Stimulated activated CD4-positive, alpha-beta T cell treated with anti-CD3 and anti-CD28 coated beads, TNF-alpha, amount 100 ng/mL, for 24 hours (primary cell): ENCODE measurements at regions not wholly inside any gene's neighbourhood (a gene's known extent, or its start where the extent isn't known, plus 50 kb on each side); places are given as distances from the start of the nearest gene placed in this dataset.

ENCODE experiments used
- DNase-seq, 3 experiments: peaks; one replicate each; pipeline ENCODE4 v3.0.0-alpha.2; 2020; ENCODE audit warnings: low read depth in 3 of 3

- DNase-seq: no peak
These were observed 312.8 kb downstream of the ZPLD1 start for GRCh38 chr3:102747611-102748010.

- no peak for DNase-seq
These were observed 313.8 kb downstream of the ZPLD1 start for GRCh38 chr3:102748646-102749045.

GRCh38 chr3:102750322-102750721, 315.5 kb downstream of the ZPLD1 start:
- no peak for DNase-seq

GRCh38 chr3:102753901-102754300, 319.1 kb downstream of the ZPLD1 start:
- DNase-seq: no peak

GRCh38 chr3:102756706-102757105, 321.9 kb downstream of the ZPLD1 start:
- no peak for DNase-seq

- DNase-seq: no peak
These were observed 323.1 kb downstream of the ZPLD1 start for GRCh38 chr3:102757950-102758349.

GRCh38 chr3:102761766-102762165, 327.0 kb downstream of the ZPLD1 start:
- DNase-seq: no peak

GRCh38 chr3:102790747-102791325, 356.0 kb downstream of the ZPLD1 start:
- DNase-seq: no peak

GRCh38 chr3:102791641-102792589, 357.1 kb downstream of the ZPLD1 start:
- no peak for DNase-seq

GRCh38 chr3:102796804-102797203, 362.0 kb downstream of the ZPLD1 start:
- DNase-seq: no peak

GRCh38 chr3:102802819-102803420, 368.1 kb downstream of the ZPLD1 start:
- no peak for DNase-seq

GRCh38 chr3:102810937-102811336, 376.1 kb downstream of the ZPLD1 start:
- no peak for DNase-seq

- DNase-seq: no peak
These were observed 391.8 kb downstream of the ZPLD1 start for GRCh38 chr3:102826636-102827035.

- DNase-seq: no peak
These were observed 392.6 kb downstream of the ZPLD1 start for GRCh38 chr3:102827386-102827785.

GRCh38 chr3:102830415-102830814, 395.6 kb downstream of the ZPLD1 start:
- DNase-seq: no peak

- no peak for DNase-seq
These were observed 407.1 kb downstream of the ZPLD1 start for GRCh38 chr3:102841866-102842265.

GRCh38 chr3:102866845-102867244, 432.0 kb downstream of the ZPLD1 start:
- DNase-seq: no peak

- no peak for DNase-seq
These were observed 448.7 kb downstream of the ZPLD1 start for GRCh38 chr3:102883515-102883914.

- DNase-seq: no peak
These were observed 450.5 kb downstream of the ZPLD1 start for GRCh38 chr3:102885289-102885688.

- no peak for DNase-seq
These were observed 452.6 kb downstream of the ZPLD1 start for GRCh38 chr3:102887431-102887830.

GRCh38 chr3:102896851-102897621, 462.2 kb downstream of the ZPLD1 start:
- DNase-seq: no peak

GRCh38 chr3:102904629-102905028, 469.8 kb downstream of the ZPLD1 start:
- DNase-seq: no peak
